Activated CD4-positive, alpha-beta T cell treated with anti-CD3 and anti-CD28 coated beads for 48 hours (primary cell): ENCODE measurements at regions not wholly inside any gene's neighbourhood (a gene's known extent, or its start where the extent isn't known, plus 50 kb on each side); places are given as distances from the start of the nearest gene placed in this dataset.
A peak's percentile ranks its signal among the peaks of the same experiment; 100 is the strongest.

ENCODE experiments used
- DNase-seq: peaks from one replicate; pipeline ENCODE4 v3.0.0-alpha.2; 2020

DNA sequence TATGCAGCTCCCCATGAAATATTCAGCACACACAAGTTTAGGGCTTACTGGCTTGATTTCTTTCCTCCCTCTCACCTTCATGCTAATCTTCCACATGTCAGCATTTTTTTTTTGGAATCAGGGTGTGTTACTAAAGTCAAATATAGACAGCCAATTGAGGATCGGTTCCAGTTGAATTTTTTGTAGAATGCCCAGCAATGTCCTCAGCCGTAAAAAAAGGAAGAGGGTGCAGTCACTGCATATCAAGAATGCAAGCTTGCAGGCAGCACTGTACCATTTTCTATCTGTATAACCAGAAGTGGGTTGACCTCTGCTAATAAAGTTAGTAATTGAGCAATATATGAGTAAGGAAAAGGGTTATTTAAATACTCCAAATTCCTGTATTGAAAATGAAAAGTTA lies 51.4 kb upstream of the CHMP2B start:
- no peak for DNase-seq

DNA sequence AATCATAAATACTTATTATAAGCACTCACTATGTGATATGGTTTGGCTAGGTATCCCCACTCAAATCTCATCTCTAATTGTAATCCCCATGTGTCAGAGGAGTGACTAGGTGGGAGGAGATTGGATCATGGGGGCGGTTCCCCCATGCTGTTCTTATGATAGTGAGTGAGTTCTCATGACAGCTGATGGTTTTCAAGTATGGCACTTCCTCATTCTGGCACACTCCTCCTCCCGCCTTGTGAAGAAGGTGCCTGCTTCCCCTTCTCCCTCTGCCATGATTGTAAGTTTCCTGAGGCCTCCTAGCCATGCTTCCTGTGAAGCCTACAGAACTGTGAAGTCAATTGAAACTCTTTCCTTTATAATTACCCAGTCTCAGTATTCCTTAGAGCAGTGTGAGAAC lies 53.3 kb upstream of the CHMP2B start:
- no peak for DNase-seq

- no peak for DNase-seq
Measured at GRCh38 chr3:87173071-87173470, 54.0 kb upstream of the CHMP2B start.

GRCh38 chr3:87167628-87168456 lies 59.3 kb upstream of the CHMP2B start:
- peak; percentile 28 for DNase-seq

DNA sequence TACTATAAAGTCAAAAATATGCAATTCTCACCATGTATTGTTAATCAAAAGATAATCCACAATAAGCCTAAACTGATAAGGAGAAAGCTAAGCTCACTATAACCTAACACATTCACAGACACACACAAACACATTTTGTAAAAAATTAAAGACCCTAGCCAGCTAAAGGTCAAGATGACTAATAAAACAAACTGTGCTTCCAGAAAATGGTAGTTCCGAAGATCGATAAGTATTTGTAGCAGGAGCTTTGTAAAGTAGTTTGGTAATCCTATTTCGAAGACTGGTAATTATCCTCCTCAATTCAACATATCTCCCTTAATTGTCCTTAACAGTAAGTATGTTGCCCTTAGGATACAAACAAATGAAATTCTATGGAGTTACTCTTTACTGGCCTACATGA lies 62.9 kb upstream of the CHMP2B start:
- DNase-seq = no peak

GRCh38 chr3:87161851-87162250 lies 65.3 kb upstream of the CHMP2B start:
- no peak for DNase-seq

DNA sequence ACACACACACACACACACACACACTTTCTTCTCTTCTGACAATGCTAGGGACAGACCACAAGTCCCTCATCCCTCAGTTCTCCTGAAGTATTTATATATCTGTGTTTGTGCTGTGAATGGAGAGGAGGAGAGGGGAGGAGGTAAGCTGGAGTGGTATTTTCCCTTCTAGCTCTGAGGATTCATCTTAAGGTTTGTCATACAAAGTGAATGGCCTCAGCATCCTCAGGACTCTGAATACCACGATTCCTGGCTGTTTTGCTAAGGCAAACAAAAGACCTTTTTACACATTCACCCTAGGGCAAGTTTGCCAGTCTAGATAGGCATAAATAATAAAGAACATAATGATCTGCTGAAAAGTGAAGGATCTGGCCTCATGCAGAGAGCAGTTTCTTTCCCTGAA lies 65.7 kb upstream of the CHMP2B start:
- DNase-seq = no peak

GRCh38 chr3:87161013-87161412 lies 66.1 kb upstream of the CHMP2B start:
- DNase-seq = no peak

DNA sequence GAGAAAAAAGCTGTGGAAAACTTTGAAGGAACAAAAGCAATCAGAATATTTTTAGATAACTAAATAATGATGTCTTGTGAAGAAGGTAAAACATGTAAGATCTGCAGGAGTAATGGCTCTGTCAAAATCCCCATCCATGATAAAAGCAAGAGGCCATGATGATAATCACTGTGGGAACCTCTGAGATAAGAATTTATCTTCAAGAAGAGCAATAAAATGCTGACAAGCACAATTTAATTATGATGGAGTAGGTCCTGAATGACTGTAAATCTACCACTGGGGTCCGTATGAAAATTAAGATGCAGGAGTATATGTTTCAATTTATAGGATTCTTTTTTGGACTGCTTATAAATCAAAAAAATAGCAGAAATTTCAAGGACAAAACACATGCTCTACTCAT lies 68.3 kb upstream of the CHMP2B start:
- no peak for DNase-seq

DNA sequence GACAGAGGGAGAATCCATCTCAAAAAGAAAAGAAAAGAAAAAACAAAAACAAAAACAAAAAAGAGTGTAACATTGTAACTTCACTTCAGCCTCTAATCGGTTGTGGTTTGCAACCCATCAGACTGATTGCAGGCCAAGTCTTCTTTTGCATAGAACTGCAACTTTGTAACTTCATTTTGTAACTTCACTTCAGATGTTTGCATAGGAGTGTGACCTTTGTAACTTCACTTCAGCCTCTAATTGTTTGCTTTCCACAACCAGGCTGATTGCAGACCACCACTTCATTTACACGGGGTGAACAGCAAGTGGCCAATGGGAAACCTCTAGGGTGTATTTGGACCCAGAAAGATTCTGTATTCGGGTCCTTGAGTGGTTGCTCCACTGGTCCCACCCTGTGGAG lies 79.1 kb upstream of the CHMP2B start:
- DNase-seq = no peak

DNA sequence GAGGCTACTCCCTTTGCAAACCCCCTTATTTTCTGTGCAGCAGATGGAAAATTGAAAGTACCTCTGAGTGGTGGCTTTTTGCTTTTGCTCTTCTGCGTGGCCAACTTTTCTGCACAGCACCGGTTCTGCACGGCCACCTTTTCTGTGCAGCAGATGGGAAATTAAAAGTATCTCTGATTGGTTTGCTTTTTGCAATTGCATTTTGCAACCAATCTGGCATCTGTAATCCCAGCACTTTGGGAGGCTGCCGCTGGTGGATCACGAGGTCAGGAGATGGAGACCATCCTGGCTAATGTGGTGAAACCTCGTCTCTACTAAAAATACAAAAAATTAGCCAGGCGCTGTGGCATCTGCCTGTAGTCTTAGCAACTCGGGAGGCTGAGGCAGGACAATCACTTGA lies 79.5 kb upstream of the CHMP2B start:
- DNase-seq = no peak

- DNase-seq = peak; percentile 26
Measured at GRCh38 chr3:87145553-87145952, 81.6 kb upstream of the CHMP2B start.

DNA sequence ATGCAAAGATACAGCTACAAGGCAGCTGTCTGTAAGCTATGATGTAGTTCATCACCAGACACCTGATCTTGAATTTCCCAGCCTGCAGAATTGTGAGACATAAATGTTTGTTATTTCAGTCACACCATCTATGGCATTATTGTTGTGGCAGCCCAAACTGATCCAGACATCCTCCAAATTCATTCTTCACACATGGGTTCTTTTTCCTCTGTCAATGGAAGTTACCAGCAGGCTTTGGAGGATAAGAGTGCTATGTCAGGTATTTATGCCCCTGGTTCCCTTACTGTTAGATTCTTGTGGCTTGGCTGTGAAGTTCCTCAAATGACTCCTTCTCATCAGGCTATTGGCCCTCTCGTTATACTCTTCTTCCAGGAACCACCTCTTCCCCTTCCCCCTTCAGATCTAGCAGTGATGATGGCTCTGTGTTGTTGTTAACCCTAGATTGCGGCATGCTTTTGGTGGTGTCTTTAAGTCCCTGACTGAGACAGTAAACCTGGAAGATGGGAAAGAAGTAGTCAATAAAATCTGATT lies 91.0 kb upstream of the CHMP2B start:
- no peak for DNase-seq

- DNase-seq = no peak
Measured at GRCh38 chr3:87135412-87135811, 91.7 kb upstream of the CHMP2B start.

DNA sequence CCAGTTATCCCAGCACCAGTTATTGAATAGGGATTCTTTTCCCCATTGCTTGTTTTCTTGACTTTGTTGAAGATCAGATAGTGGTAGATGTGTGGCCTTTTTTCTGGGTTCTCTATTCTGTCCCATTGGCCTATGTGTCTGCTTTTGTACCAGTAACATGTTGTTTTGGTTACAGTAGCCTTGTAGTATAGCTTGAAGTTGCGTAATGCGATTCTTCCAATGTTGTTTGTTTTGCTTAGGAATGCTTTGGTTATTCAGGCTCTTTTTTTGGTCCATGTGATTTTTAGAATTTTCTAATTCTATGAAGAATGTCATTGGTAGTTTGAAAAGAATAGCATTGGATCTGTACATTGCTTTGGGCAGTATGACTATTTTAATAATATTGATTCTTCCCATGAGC lies 94.3 kb upstream of the CHMP2B start:
- no peak for DNase-seq

GRCh38 chr3:87128006-87128405 lies 99.1 kb upstream of the CHMP2B start:
- DNase-seq = no peak

GRCh38 chr3:87127281-87127680 lies 99.8 kb upstream of the CHMP2B start:
- no peak for DNase-seq

- no peak for DNase-seq
Measured at GRCh38 chr3:87126321-87126720, 100.8 kb upstream of the CHMP2B start.

GRCh38 chr3:87125116-87125515 lies 102.0 kb upstream of the CHMP2B start:
- DNase-seq = no peak

GRCh38 chr3:87122766-87123165 lies 104.3 kb upstream of the CHMP2B start:
- no peak for DNase-seq

- no peak for DNase-seq
Measured at GRCh38 chr3:87121856-87122255, 105.3 kb upstream of the CHMP2B start.

- no peak for DNase-seq
Measured at GRCh38 chr3:87120881-87121280, 106.2 kb upstream of the CHMP2B start.

- DNase-seq = no peak
Measured at GRCh38 chr3:87120236-87120635, 106.9 kb upstream of the CHMP2B start.

DNA sequence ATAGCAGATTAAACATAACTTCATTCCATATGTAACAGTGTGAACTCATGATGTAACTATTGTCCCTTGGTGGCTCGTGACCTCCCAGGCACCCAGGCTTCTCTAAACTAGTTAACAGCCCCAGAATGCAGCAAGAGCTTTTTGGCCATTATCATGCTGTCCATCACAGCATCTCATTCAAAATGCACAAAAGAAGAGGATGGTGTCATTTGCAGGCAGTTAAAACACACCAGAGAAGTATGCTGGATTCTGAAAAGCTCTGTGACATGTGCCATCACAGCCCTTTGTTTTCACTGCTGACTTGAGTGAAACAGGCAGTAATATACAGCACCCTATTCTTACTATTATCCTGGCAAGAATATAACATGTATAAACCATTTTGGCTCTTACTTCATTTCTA lies 117.6 kb upstream of the CHMP2B start:
- DNase-seq = no peak
